Epithelial cell of proximal tubule (primary cell): ENCODE measurements at regions not wholly inside any gene's neighbourhood (a gene's known extent, or its start where the extent isn't known, plus 50 kb on each side); places are given as distances from the start of the nearest gene placed in this dataset.

Source experiments
- DNase-seq: peaks from one replicate; pipeline ENCODE4 v3.0.0-alpha.2; 2011; ENCODE audit warnings: low read depth
- H3K4me3 ChIP-seq: 2 replicates; pipeline ENCODE4 v1.5.1; 2011; ENCODE audit warnings: low read depth, mild to moderate bottlenecking, low read length
- TF ChIP-seq, protein P1 (sequence below): conservative IDR thresholded peaks from 2 replicates; pipeline ENCODE4 v1.5.1; 2012; ENCODE audit warnings: low read depth, mild to moderate bottlenecking, low read length

DNA sequence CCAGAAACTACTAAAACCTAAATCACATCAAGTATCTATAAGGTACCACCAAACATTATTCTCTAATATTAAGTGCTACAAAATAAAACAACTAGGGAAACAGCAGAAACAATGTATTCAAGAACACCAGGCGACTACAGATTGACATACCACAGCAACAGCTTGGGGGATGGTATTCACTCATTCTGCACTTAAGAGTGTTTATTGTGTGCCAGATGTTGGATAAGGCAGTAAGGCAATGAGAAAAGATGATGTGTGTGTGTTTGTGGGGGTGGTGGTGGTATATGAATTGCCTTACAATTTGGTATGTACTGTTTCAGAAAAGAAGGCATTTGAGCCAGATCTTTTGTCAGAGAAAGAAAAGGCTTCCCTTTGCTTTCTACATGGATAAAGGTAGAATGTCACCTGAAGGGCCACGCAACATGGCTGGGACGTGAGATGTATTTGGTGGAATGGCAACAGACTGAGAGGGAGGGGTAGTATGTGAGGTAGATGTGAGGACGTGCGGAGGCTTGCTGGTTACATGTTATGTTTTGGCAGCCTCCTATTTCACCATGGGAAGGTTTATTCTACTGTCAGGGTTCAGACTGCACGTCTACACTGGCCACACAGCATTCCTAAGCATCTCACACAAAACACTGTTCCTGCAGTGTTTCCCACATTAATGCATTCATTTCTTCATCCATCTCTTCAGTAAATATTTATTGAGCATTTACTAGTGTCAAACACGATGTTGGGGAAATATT is 300.7 kb downstream of the KLF12 start:
- no peak for DNase-seq
- TF ChIP-seq, protein P1, sequence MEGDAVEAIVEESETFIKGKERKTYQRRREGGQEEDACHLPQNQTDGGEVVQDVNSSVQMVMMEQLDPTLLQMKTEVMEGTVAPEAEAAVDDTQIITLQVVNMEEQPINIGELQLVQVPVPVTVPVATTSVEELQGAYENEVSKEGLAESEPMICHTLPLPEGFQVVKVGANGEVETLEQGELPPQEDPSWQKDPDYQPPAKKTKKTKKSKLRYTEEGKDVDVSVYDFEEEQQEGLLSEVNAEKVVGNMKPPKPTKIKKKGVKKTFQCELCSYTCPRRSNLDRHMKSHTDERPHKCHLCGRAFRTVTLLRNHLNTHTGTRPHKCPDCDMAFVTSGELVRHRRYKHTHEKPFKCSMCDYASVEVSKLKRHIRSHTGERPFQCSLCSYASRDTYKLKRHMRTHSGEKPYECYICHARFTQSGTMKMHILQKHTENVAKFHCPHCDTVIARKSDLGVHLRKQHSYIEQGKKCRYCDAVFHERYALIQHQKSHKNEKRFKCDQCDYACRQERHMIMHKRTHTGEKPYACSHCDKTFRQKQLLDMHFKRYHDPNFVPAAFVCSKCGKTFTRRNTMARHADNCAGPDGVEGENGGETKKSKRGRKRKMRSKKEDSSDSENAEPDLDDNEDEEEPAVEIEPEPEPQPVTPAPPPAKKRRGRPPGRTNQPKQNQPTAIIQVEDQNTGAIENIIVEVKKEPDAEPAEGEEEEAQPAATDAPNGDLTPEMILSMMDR: no peak
- H3K4me3 ChIP-seq: no peak overlapping the region

DNA sequence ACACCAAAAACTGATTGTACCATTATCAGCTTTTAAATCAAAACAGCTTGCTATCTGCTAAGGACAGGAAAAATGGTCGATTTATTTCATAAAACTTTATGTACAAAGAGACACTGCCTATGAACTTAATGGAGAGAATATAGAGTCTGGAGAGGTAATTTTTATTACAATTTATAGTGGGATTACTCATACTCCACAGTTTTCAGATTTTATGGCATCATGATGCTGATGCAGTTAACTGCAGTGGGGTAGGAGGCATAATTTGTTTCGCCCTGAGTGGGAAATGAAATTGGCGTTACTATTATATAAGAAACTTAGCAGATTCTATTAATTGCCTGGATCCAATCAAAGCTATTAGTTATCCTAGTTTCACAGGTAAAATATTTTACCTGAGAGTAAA is 301.4 kb downstream of the KLF12 start:
- DNase-seq: no peak
- TF ChIP-seq, protein P1: no peak
- H3K4me3 ChIP-seq: no peak overlapping the region

DNA sequence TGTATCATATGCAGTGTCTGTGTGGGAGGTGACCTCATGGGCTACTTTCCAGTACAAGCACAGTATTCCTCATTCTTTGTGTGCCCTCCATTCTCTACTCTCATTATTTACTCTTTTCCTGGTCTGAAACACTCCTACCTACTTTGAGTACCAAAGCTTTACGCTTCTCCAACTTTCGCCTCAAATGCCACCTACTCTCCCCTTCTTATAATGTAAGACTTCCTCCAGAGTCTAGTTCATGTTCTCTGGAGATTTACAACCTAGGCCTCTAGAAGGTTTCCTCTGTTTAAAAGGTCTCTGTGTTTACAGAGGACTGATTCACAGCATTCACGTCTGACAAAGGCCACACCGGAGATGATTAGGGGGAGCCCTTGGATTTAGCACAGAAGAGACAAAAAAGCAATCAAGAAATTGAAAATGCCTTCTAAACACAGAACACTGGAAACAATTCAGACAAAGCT is 302.0 kb downstream of the KLF12 start:
- DNase-seq: no peak

DNA sequence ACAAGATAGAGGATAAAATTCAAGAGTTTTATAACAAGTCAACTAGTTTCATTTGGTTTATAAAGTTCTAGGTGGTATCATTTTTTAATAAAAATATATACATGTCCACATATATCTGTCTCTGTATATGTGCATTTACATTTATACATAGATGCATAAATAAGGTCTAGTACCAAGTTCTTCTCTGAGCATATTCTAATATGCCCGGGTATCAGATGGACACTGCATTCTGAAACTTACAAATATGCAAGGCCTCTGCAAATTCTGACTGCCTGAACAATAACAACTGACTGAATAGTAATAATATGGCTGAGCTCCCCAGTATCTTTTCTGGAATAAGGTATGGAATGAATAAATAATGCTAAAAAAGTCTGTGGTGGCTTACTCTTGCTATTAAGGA is 304.8 kb downstream of the KLF12 start:
- TF ChIP-seq, protein P1: no peak
- DNase-seq: no peak
- no peak overlapping the region for H3K4me3 ChIP-seq

More for the DNA sequence above, 302.0 kb downstream of the KLF12 start:
- TF ChIP-seq, protein P1: no peak
- no peak overlapping the region for H3K4me3 ChIP-seq

DNA sequence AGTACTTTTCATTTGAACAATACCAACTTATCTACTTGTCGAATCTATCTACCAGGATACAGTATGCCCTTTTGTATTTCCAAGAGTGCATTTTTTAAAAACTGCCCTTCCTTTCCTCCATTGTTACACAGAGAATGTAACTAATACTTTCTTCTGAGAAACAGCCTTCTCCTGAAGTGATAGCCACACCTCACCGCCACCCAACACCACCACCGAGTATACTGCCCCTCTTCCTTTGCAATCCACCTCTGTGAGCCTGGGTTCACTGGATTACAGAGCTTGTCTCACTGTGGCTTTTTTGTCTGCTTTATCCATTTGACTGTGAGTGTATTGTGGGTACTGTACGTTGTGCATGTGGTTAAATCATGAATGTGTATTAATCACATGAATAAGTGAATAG is 305.4 kb downstream of the KLF12 start:
- TF ChIP-seq, protein P1: no peak
- no peak for DNase-seq
- no peak overlapping the region for H3K4me3 ChIP-seq

DNA sequence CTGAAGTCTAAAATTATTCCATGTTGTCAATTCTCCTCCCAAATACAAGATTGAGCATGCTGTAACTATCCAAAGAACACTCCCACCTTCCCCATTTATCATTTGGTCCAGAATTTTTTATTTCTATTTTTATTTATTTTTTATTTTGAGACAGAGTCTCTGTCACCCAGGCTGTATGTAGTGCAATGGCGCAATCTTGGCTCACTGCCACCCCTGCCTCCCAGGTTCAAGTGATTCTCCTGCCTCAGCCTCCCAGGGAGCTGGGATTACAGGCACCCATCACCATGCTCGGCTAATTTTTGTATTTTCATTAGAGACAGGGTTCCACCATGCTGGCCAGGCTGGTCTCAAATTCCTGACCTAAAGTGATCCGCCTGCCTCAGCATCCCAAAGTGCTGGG is 306.8 kb downstream of the KLF12 start:
- H3K4me3 ChIP-seq: no peak overlapping the region
- no peak for DNase-seq
- TF ChIP-seq, protein P1: no peak

DNA sequence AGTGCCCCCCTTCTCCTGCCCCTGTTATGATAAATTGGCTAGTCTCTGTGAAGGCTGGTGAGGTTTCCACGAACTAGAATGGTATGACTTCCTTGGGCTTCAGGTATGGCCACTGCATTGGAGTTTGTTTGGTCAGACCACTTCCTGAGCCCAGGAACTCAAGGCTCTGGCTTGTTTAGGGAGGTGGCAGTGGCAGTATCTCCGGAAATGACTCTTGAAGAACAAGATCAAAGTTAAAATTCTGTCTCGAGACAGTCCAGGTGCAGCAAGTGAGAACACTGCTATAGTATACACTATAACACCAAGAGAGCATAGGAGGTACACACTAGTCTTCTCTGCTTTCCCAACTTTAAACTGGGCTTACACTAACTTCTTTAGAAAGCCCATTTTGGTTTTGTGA is 309.1 kb downstream of the KLF12 start:
- H3K4me3 ChIP-seq: no peak overlapping the region
- DNase-seq: no peak
- TF ChIP-seq, protein P1: no peak
